GM18502 (cell line): ENCODE measurements at regions not wholly inside any gene's neighbourhood (a gene's known extent, or its start where the extent isn't known, plus 50 kb on each side); places are given as distances from the start of the nearest gene placed in this dataset.

ENCODE experiments used
- ATAC-seq: cut with Tn5 transposase; IDR thresholded peaks from one replicate; pipeline ENCODE4 v1.9.1; 2021; ENCODE audit warnings: mild to moderate bottlenecking; ENCODE audit not compliant: unreplicated experiment, poor library complexity

DNA sequence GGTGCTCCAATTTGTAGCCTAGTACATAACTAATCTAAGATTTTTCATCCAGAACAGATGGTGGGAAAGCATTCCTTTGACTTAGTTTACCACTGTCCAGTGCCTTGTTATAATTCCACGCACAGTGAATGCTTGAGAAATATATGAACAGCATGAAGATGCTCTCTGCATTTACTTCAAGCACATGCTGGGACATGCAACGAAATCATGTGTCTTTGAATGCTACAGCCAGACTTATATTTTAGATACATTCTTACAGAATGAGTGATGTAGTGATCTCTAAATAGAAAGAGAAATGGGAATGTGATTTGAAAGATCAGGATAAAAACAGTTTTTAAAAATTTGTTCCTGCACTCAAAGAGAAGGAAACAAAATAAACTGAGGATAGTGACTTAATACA lies 398.3 kb downstream of the FBXO15 start:
- no peak for ATAC-seq

DNA sequence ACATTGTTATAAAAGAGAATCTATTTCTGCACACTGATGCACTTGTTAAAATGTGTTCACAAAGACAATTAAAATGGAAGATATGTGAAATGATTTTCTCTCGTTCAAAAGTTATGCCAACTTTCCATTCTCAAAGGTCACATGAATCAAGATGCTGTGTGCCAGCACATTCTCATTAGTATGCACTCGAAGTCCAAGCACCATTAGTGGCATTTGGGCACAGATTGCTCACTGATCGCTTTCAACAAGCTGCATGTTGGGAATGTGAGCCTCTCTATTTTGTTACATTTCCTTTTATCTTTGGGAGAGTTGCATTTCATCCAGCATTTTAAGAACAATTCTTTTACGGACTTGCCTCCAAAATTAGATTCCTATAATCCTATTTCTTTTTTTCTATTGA lies 398.9 kb downstream of the FBXO15 start:
- no peak for ATAC-seq

DNA sequence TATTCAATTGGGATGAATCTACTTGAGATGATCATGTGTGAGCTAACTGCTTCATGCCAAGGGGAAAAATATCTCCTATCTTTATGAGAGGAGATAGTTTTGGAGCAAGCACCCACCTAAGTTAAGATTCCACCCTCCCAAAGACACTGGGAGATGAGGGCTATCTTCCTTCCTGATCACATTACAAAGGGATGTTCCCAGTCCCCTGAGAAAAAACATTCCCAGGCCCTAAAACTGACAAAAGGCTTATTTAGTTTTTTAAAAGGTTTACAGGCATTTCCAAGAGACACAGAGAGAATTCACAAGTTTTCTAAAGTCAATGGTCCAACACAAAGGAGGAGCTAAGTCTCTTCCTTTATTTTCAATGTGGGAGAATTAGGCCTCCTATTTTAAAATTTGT lies 401.5 kb downstream of the FBXO15 start:
- no peak for ATAC-seq

DNA sequence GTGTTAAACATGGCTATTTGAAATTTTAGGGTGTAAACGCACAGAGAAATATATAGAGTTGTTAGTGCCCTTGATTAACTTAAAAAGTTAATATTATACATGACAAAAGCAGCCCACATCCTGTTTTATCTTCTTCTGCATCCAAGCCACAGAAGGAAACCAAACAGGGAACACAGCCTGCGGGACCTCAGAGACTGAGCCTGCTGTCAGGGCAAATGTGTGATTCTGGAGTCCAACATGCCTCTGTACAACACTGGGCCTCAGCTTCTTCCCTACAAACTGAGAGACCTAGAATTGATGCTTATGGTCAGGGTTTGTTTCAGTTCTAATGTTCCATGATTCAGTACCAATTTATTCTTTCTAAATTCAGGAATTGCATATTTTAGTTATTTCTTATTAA lies 404.7 kb downstream of the FBXO15 start:
- ATAC-seq: no peak

DNA sequence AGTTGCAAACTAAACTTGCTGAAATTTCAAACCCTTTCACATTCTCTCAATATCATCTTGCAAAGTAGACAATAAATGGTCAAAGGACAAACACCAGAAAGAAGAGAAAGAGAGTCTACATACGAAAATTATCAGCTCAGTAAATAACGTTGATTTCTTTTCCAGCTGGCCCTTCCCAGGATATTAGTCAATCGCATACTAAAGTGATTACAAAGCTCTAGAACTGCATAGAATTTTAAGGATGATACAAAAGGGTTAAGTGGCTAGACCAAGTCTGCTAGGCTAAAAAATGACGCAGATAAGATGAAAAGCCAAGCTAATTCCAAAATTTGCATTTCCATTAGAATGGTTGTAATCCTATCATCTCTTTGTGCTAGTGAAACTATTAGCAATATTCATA lies 405.7 kb downstream of the FBXO15 start:
- ATAC-seq: no peak

DNA sequence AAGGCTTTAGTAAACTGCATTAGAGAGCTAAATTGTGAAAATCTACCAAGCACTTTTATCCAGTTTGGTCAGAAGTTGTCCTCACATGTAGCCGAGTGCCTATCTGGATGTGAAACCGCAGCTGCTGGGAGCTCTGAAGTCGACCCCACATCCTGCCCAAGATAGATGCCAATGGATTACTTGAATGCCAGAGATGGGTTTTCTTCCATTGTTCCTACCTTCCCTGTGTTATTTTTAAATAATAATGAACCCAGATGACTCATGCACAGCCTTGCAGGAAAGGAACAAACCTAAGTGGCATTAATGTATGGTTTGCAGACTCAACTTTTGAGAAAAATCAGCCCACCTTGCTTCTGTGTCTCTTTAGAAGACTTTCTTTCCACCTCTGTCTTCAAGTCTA lies 408.5 kb downstream of the FBXO15 start:
- no peak for ATAC-seq

DNA sequence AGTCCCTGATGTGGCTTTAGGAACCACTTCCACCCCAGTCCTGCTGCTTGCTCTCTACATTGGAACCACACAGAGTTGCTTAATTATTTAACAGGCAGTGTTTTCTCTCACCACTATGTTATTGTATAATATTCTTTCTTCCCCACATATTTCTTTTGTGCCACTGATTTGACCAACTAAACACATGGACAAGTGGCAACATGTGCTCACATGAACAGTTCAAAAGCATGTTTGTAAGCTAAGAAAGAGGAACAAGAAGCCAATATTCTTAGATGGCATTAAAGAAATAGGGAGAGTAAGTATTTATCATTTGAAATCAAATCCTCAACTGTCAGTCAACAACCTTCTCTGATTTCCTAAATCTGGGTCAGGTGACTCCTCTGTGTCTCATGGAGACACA lies 409.6 kb downstream of the FBXO15 start:
- ATAC-seq: no peak

DNA sequence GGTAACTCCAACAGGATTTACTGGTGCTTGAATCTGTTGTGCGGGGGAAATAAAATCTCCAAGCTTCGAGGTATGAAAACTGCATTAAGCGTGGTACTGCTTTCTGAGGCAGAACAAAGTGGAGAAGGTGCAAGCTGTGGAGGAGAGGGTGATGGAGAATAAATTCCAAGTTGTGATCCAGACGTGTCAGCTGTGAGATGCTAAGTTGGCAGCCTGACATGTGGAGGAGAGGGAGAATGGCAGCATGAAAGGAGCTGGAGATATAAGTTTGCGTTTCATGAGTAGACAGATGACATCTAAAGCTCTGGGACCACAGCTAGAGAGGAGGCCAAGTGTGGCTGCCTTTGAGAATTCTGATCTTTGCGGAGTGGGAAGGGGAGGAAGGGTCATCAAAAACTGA lies 411.8 kb downstream of the FBXO15 start:
- ATAC-seq: no peak

DNA sequence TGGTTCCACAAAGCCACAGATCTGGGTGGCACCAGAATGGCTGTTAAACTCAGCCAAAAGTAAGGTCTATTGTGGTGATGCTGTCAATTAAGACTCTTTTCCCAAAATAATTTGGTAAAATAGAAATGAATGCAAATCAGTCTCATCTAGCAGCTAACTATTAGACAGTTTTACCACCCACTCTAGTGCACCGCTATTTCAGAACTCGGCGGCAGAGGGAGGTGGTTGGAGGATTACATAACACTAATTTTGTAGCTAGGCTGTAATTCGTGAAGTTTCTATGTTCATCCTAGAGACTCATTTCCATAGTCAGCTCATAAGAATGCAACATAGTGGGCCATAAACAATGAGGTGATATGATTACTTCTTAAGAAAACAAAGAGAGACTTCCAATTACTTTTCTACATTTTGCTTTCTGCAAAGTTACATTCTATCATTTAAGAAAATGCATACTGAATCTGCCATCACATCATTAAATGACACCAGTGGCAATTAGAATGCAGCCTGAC lies 413.8 kb downstream of the FBXO15 start:
- ATAC-seq: no peak

DNA sequence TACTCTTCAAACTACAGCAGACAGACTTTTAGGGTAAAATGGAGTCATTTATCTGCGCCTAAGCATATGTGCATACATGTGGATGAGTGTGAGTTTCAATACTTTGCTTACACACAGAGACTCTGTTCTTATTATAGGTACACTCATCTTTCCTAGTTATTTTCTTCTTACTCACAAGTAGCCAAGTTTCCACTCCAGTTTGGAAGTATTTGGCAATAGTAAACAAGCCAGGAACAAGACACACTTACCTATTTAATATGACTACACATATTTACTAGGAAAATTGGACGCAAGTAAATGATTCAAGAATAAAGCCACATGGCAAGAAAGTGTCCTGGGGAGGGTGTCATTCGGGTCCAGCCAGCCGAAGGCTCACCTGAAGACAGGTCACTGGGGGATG lies 414.3 kb downstream of the FBXO15 start:
- no peak for ATAC-seq

DNA sequence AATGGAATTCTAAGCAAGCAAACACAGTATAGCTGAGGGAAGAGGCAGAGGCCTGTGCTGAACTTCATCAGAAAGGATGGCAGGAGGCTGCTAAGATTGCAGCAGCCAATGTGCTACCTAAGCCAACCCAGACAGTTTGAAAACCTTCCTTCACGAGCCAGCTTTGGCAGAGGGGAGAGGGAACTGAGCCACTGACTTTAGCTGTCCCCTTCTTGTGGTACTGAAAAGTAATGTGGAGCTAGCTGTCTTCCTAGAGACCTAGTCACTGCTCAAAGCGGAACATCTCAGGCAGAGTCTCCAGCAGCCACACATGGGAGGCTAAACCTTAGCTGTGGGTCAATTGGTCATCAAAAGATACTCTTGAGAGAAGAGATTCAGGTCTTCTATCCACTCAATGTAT lies 419.0 kb downstream of the FBXO15 start:
- ATAC-seq: no peak

DNA sequence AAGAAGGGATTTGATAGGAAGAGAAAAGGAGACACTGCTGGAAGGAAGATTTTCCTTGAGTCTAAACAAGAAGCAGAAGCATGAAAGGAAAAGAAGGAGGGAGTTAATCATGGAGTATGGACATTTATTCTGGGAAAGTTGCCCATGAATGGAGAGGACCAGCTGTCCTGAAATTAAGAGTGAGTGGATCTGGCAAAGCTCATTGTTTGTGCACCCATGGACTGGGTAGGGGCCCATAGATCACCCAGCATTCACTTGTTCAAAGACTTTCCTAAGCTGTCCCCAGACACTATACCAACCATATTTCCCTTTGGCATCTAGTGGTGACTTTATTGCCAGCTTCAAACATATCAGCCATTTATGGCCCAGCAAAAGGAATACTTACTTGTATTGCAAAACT lies 422.7 kb downstream of the FBXO15 start:
- no peak for ATAC-seq

DNA sequence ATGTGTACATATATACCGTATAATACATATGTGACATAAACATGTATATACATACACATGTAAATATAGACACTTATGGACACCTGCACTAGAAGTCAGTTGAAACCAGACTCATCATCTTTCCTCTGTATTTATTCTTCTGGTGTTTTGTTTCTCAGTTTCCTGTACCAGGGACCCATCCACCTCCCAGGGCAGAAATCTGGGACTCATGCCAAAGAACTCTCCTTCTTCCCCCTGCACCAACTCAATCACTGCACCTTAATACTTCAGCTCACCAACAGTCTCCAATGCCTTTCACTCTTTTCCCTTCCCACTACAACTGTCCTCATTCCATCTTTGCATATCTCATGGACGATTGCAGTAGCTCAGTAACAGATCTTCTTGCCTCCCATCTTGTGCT lies 428.0 kb downstream of the FBXO15 start:
- ATAC-seq: no peak

DNA sequence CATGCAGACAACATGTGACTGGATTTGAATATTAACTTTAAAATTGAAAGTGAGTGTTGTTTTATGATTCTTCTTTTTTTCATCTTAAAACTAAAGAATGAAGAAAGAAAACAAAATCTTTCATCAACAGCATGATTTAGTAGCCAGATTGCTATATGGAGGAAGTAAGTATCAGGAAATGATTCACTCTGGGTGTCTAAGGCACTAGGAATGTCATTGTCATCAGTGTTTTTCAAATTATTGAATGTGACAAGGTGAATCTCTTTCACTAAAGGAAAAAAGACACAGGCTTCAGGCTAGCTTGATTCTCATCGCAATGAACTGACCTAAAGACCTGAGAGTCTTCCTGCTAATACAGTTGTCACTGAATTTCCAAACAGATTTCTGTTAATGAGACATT lies 430.1 kb downstream of the FBXO15 start:
- no peak for ATAC-seq

DNA sequence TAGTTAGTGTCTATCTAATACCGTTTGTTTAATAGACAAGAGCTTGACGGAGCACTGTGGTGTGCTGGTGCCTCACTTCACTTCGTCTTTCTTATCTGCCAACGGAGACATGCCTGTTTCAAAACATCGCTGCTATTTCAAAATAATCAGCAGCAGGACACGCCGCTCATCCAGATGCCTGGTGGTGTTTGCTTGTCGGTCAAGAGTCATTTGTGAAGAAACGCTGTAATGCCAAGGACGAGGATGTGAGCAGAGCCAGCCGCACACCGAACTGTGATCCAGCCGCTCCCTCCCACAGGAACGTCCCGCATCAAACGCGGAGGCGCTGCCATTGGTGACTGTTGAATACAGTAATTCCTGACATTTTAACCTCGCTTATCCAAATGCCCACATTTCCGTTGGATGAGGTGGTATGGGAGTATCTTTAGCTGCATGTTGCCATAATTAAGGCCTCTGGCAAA lies 432.4 kb downstream of the FBXO15 start:
- ATAC-seq: no peak

DNA sequence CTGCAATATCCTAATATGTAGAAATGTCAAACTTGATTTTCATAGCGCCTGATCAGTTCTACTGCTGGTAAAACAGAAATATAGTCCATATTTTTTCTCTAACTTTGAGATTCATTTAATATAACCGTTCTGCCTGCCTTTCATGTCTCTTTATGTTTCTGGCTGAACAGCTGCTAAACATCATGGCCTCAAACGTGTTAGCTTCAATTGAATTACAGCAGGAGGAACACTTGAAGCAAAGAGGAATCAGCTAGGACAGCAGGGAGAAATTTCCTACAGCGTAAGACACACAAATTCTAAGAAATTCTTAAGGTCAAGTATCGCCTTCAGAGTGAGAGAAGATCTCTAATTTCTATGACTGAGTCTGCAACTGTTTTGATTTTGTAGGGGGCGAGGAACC lies 433.2 kb downstream of the FBXO15 start:
- no peak for ATAC-seq

DNA sequence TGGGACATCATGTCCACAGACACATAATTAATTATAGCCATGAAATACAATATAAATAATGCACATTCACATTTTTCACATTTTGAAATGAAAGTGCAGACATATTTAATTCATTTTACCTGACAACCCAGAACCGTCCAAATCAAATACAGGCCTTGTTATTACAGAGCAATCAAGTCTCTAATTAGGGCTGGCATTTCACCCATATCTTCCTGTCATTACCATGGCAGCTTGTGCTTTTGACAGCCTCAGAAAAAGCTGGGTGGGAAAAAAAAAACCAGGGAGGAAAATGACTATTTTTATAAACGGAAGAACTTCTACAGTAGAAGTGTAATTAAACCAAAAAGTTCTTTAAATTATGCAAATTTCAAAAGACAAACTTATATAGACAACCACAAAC lies 436.4 kb downstream of the FBXO15 start:
- ATAC-seq: no peak

DNA sequence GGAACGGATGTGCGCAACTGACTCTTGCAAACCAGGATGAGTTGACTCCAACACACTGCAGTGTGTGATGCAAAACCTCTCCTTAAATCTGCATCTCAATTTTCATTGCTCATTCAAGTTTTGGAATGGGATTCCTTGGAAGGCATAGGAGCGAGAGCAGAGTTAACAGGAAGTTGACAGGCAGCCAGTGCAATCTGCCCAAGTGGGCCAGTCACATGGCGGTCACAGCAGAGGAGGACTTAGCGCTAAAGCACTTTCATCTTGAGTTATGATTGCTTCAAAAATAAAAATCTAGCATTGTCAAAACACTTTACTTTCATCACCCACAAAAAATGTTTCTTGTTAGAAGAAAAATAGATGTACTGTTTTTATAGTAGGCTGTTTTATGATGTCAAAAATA lies 439.0 kb downstream of the FBXO15 start:
- ATAC-seq: no peak

DNA sequence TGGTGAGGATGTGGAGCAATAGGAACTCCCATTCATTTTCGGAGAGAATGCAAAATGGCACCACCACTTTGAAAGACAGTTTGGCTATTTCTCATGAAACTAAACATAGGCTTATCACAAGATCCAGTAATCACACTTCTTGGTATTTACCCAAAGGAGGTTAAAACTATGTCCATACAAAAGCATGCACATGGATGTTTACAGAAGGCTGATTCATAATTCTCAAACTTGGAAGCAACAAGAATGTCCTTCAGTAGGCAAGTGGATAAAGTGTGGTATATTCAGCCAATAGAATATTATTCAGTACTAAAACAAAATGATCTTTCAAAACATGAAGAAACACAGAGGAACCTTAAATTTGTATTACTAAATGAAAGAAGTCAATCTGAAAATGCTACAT lies 440.6 kb downstream of the FBXO15 start:
- ATAC-seq: no peak

DNA sequence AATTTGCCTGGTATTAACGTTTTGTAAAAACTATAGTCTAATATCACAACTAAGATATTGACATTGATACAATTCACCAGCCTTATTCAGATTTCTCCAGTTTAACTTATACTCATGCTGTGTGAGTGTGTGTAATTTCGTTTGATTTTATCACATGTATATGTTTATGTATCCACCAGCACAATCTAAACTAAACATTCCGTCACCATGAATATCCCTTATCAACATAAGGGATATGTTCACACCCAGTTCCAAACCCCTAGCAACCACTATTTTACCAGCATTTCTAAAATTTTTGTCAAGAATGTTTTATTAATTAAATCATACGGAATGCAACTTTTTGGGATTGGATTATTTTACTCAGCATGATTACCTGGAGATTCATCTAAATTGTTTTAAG lies 450.3 kb downstream of the FBXO15 start:
- ATAC-seq: no peak

DNA sequence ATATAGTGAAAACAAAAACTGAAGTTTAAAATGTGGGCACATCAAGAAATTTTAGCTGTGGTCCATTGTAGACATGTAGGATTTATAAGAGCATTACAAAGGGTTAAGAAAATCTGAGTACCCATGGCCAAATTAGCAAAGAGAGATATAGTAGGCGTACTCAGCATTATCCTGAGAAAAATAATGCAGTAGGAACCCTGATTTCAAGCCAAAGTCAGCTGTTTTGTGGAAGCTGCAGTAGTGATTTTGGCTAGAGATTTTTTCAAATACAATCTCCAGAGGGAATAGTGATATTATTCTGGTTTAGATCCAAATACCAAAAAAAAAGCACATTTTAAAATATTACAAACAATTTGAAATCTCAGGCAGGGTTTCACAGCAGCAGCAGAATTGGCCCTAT lies 450.9 kb downstream of the FBXO15 start:
- ATAC-seq: no peak

DNA sequence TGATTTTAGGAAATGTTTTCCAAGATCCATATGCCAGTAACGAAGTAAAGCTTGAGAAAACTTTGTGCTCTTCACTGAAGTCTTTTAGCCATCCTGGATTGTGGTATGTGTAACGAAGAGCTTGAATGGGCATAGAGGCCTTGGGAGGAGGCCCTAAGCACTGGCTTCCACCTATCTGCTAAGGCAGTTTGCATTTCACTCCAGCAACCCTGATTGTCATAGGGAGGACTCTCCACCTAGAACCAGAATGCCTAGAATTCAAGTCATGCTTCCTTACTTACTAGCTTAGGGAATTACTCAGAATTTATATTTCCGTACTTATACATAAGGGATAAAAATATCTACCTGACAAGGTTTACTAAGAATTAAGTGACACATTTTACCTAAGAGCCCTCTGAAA lies 451.5 kb downstream of the FBXO15 start:
- no peak for ATAC-seq

DNA sequence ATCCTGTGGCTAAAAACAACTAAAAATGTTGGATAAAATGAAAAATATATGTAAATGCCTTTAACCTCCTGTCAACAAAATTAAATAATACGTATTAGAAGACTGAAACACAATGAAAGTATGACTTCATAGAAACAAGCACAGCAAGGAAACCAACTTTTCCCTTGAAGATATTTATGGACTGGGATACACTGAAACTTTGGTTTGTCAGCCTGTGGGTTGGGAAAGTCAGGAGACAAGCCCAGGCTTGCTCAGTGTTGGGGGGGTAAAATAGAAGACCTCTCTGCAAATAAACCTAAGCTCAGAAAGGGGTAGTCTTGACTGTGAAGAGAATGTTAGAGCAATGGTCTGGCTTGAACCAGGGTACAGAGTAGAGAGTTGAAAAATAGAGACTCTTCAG lies 454.5 kb downstream of the FBXO15 start:
- no peak for ATAC-seq
